ENCODE measurements at regions not wholly inside any gene's neighbourhood (a gene's known extent, or its start where the extent isn't known, plus 50 kb on each side); places are given as distances from the start of the nearest gene placed in this dataset.
"Not testable (repeated sequence)": the region's sequence is repeated elsewhere in the genome, so short reads cannot be mapped to it uniquely, and the experiment has no call there.

- no peak for DNase-seq (ENCODE audit: low spot score)
- FAIRE-seq: no peak
These were observed 200.7 kb upstream of the SLC38A2 start for GRCh38 chr12:46573347-46573658.

GRCh38 chr12:46572644-46573346, 200.2 kb upstream of the SLC38A2 start:
- no peak for FAIRE-seq
- DNase-seq (ENCODE audit: low spot score): no peak

DNA sequence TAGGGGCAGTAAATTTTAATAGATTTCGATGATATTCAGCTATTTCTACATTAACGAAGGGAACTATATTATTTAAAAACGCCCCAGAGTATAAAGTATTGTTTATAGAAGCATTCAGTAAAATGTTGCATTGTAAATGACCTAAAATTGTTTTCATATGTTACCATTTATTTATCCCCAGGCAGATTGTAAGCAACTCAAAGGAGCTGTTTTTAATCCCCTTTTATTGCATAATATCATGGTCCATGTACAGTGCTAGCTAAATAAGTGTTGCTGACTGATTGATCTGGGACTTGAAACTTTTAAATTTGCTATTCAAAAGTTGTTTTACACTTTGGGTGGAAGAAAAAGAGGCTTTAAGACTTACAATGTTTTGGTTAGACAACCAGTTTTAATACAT, 199.0 kb upstream of the SLC38A2 start:
- FAIRE-seq (no peak), DNase-seq (ENCODE audit: low spot score) (no peak)

- DNase-seq (ENCODE audit: low spot score): no peak
- FAIRE-seq: no peak
These were observed 197.4 kb upstream of the SLC38A2 start for GRCh38 chr12:46569826-46570439.

GRCh38 chr12:46567667-46568066, 195.1 kb upstream of the SLC38A2 start:
- DNase-seq (ENCODE audit: low spot score): no peak
- no peak for FAIRE-seq

DNA sequence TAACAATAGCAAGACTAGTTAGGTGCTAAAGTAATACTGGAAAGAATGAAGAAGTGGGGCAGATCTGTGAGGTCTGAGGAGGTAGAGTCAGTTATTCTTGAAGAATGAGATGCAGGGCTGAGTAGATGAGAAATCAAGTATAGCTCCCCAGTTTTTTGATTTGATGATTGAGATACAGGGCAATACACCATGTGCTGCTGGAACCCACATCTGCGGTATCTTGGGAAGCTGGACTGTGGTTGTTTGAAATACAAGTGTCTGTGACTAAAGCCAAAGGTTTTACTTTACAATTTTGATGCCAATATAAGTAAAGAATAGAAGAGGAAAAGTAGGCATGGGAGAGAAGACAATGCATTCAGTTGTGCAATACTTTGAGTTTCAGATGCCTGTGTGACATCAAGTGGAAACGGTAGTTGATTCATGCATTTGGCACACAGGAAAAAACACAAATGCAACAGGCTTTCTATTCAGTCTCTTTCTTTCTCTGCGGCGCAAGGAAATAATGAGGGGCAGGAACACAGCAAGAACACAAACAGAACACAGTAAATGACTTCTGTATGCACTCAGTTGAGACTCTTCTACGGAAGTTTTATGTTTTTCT, 190.2 kb upstream of the SLC38A2 start:
- peak; percentile 89 for FAIRE-seq
- peak; percentile 78 for DNase-seq (ENCODE audit: low spot score)

- not testable (repeated sequence) for FAIRE-seq
These were observed 189.4 kb upstream of the SLC38A2 start for GRCh38 chr12:46561769-46562624.

GRCh38 chr12:46560874-46561273, 188.3 kb upstream of the SLC38A2 start:
- FAIRE-seq: no peak

More at GRCh38 chr12:46561769-46562624, 189.4 kb upstream of the SLC38A2 start:
- DNase-seq (ENCODE audit: low spot score): peak; percentile 25

GRCh38 chr12:46560089-46560488, 187.5 kb upstream of the SLC38A2 start:
- FAIRE-seq (no peak), DNase-seq (ENCODE audit: low spot score) (no peak)

More at GRCh38 chr12:46560874-46561273, 188.3 kb upstream of the SLC38A2 start:
- no peak for DNase-seq (ENCODE audit: low spot score)

- FAIRE-seq: no peak
These were observed 186.7 kb upstream of the SLC38A2 start for GRCh38 chr12:46559311-46559710.

DNA sequence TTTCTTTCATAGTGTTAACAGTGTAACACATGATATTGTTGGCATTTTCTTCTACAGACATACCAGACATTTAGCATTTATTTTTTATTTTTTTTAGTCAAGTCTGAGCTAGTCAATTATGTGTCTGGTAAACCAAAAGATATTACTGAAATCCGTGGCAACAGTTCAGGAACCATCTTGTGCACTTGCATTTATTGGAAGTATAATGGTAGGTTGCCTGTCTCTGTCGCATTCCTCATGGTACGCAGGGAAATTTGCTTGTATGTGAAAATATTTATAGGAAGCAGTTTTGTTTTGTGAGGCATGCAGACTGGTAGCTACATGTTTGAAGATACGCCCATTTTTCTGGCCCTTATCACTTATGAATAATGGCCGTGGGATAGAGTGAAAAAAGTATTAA, 186.1 kb upstream of the SLC38A2 start:
- FAIRE-seq: no peak

More at GRCh38 chr12:46559311-46559710, 186.7 kb upstream of the SLC38A2 start:
- DNase-seq (ENCODE audit: low spot score): no peak

GRCh38 chr12:46557539-46558373, 185.2 kb upstream of the SLC38A2 start:
- FAIRE-seq (no peak), DNase-seq (ENCODE audit: low spot score) (no peak)

More for the DNA sequence above, 186.1 kb upstream of the SLC38A2 start:
- no peak for DNase-seq (ENCODE audit: low spot score)

DNA sequence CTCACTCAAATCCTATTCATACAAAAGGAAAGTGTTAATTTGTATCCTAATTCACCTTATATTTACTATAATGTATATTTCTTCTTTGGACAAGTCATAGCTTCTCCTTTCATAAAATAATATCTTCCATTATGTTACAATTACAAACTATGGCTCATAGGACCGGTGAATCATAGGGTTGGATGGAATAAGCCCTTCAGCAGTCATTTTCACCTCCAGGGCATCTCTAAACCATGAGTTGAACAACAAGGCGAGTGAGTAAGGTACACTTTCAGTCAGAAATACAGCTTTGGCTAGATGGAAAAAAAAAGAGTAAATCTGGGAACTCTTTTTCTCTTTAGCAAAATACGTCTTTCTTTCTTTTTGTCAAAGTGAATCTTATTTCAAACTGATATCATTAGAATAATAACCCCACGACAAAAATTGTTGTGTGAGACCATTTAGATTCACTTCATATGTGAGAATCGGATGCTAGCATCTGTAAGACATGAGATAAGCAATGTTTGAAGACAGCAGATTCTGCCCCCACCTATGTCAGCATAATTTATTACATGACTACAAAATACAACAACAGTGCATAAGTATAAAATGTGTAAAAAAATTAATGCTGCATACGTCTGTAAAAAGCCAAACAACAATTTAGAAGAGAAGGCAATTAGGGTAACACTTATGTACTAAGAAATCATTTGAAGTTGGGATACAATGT, 184.4 kb upstream of the SLC38A2 start:
- peak; percentile 58 for DNase-seq (ENCODE audit: low spot score)
- no peak for FAIRE-seq

GRCh38 chr12:46556105-46556559, 183.6 kb upstream of the SLC38A2 start:
- FAIRE-seq: peak; percentile 89
- DNase-seq (ENCODE audit: low spot score): peak; percentile 83

DNA sequence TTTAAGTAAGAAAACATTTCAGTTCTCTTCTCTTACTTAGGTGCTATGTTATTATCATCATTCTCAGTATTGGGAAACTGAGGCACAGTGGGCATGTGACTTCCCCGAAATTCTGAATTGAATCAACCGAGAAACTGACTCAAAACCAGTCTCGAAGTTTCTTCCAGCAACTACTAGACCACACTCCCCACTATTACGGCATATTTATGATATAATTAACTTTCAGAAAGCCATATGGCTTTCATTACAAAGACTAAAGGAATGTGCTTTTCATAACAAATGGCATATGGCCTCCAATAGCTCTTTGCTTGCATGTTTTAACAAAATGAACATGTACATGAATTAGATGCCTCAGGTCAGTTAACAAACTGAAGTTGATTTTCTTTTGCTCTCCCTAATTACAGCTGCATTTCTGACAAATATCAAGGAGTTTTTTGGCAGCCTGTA, 182.9 kb upstream of the SLC38A2 start:
- DNase-seq (ENCODE audit: low spot score): peak; percentile 42

GRCh38 chr12:46554460-46554859, 181.9 kb upstream of the SLC38A2 start:
- no peak for DNase-seq (ENCODE audit: low spot score)
- no peak for FAIRE-seq

More for the DNA sequence above, 182.9 kb upstream of the SLC38A2 start:
- no peak for FAIRE-seq

DNA sequence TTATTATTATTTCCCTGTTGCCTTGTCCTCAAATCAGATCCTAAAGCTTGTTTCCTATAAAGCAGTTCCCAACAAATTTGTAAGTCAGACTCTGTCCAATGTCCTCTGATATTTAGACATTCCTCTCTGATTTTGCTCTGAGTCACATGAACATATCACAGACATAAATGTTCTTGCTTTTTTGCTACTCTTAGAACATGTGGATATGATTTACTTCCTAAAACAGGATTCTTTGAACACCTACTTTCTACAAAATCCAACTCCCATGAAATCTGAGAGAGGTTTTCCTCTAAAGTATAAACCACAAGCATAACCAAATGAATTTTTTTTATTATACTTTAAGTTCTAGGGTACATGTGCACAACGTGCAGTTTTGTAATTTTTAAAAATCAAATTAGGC, 181.3 kb upstream of the SLC38A2 start:
- no peak for FAIRE-seq
- DNase-seq (ENCODE audit: low spot score): no peak

GRCh38 chr12:46553266-46553665, 180.7 kb upstream of the SLC38A2 start:
- DNase-seq (ENCODE audit: low spot score) (peak; percentile 14), FAIRE-seq (peak; percentile 31)

GRCh38 chr12:46550266-46550879, 177.8 kb upstream of the SLC38A2 start:
- DNase-seq (ENCODE audit: low spot score) (no peak), FAIRE-seq (no peak)
